HG03460 (cell line): ENCODE measurements at regions not wholly inside any gene's neighbourhood (a gene's known extent, or its start where the extent isn't known, plus 50 kb on each side); places are given as distances from the start of the nearest gene placed in this dataset.
"Not testable (repeated sequence)": the region's sequence is repeated elsewhere in the genome, so short reads cannot be mapped to it uniquely, and the experiment has no call there.

ENCODE experiments used
- ATAC-seq: cut with Tn5 transposase; IDR thresholded peaks from one replicate; pipeline ENCODE4 v1.9.1; 2021; ENCODE audit not compliant: unreplicated experiment

- no peak for ATAC-seq
Observed at GRCh38 chr3:159881828-159882309, 106.8 kb upstream of the IL12A start.

GRCh38 chr3:159882367-159882766 lies 106.3 kb upstream of the IL12A start:
- ATAC-seq: no peak

GRCh38 chr3:159882790-159883779 lies 105.5 kb upstream of the IL12A start:
- ATAC-seq: no peak

GRCh38 chr3:159884661-159885402 lies 103.8 kb upstream of the IL12A start:
- ATAC-seq: no peak

GRCh38 chr3:159886050-159886449 lies 102.6 kb upstream of the IL12A start:
- no peak for ATAC-seq

- not testable (repeated sequence) for ATAC-seq
Observed at GRCh38 chr3:159886530-159886929, 102.1 kb upstream of the IL12A start.

- no peak for ATAC-seq
Observed at GRCh38 chr3:159887168-159887567, 101.5 kb upstream of the IL12A start.

GRCh38 chr3:159887911-159888310 lies 100.7 kb upstream of the IL12A start:
- no peak for ATAC-seq

GRCh38 chr3:159892171-159892795 lies 96.4 kb upstream of the IL12A start:
- no peak for ATAC-seq

- no peak for ATAC-seq
Observed at GRCh38 chr3:159892801-159893200, 95.8 kb upstream of the IL12A start.

GRCh38 chr3:159894386-159894785 lies 94.2 kb upstream of the IL12A start:
- ATAC-seq: no peak

GRCh38 chr3:159895430-159895829 lies 93.2 kb upstream of the IL12A start:
- ATAC-seq: no peak

- ATAC-seq: no peak
Observed at GRCh38 chr3:159896543-159896942, 92.1 kb upstream of the IL12A start.

- ATAC-seq: no peak
Observed at GRCh38 chr3:159897331-159898075, 91.1 kb upstream of the IL12A start.

- ATAC-seq: no peak
Observed at GRCh38 chr3:159898147-159898546, 90.5 kb upstream of the IL12A start.

GRCh38 chr3:159899166-159899565 lies 89.5 kb upstream of the IL12A start:
- no peak for ATAC-seq

GRCh38 chr3:159902546-159903314 lies 85.9 kb upstream of the IL12A start:
- peak; percentile 55 for ATAC-seq

GRCh38 chr3:159904455-159904854 lies 84.2 kb upstream of the IL12A start:
- no peak for ATAC-seq

- no peak for ATAC-seq
Observed at GRCh38 chr3:159904911-159905310, 83.7 kb upstream of the IL12A start.

GRCh38 chr3:159907828-159908227 lies 80.8 kb upstream of the IL12A start:
- ATAC-seq: no peak
